GM19372 (cell line): ENCODE measurements at regions not wholly inside any gene's neighbourhood (a gene's known extent, or its start where the extent isn't known, plus 50 kb on each side); places are given as distances from the start of the nearest gene placed in this dataset.
"Not testable (repeated sequence)": the region's sequence is repeated elsewhere in the genome, so short reads cannot be mapped to it uniquely, and the experiment has no call there.

Experiments
- ATAC-seq: cut with Tn5 transposase; IDR thresholded peaks from one replicate; pipeline ENCODE4 v1.9.1; 2021; ENCODE audit warnings: mild to moderate bottlenecking, low read depth, moderate library complexity; ENCODE audit not compliant: unreplicated experiment

- ATAC-seq, result no peak
Measured at GRCh38 chr1:70745199-70745598, 302.4 kb downstream of the PTGER3 start.

- ATAC-seq, result not testable (repeated sequence)
Measured at GRCh38 chr1:70746062-70746461, 301.6 kb downstream of the PTGER3 start.

- ATAC-seq, result not testable (repeated sequence)
Measured at GRCh38 chr1:70747123-70747522, 300.5 kb downstream of the PTGER3 start.

GRCh38 chr1:70751676-70752287, 295.8 kb downstream of the PTGER3 start:
- not testable (repeated sequence) for ATAC-seq

GRCh38 chr1:70754701-70755100, 292.9 kb downstream of the PTGER3 start:
- ATAC-seq, result no peak

DNA sequence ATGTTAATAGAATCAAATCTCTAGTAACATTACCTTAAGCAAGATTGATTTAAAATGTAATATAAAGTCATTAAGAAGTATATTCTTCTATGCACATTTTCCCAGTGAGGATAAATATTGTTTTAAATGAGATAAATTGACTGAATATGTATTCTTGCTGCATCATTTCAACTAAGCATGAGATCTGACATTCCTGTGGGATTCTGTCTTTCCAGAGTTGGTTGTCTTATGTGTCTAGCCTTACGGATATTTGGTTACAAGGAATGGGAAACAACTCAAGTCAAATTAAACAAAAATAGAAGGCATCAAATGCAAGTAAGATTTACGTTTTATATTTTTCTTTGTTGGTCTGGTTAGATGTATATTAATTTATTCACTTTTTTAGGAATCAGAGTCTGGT, 287.5 kb downstream of the PTGER3 start:
- ATAC-seq, result no peak

DNA sequence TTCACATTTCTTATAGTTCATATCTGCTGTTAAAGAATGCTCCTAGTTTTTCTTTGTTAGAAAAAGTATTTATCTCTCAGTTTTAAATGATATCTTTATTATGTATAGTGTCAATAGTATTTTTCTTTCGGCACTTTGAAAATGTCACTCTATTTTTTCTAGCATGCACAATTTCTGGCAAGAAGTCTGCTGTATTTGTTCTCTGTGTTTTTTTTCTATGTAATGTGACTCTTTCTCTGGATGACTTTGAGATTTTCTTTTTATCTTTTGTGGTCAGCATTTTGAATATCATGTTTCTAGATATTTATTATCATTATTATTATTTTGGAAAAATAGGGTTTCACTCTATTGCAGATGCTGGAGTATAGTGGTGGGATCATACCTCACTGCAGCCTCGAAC, 285.2 kb downstream of the PTGER3 start:
- no peak for ATAC-seq

DNA sequence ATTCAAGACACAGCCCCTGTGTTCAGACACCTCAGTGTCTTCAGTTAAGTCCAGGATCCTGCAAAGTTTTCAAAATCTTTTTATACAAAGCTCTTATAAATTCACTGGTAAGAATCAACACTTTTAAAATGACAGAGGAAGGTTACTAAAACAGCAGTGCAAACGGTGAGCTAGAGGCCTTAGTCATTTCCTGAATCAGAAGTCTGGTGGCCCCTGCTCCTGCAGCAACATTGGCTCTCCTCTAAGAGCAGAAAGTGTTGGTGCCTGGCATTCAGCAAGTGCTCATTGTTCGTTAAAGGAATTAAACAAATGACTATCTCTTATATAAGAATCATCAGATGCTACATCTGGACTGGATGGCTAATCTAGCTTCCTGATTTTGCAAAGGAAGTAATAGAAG, 282.9 kb downstream of the PTGER3 start:
- ATAC-seq, result no peak

- ATAC-seq, result no peak
Measured at GRCh38 chr1:70767377-70767776, 280.2 kb downstream of the PTGER3 start.

GRCh38 chr1:70768216-70768615, 279.4 kb downstream of the PTGER3 start:
- ATAC-seq, result no peak

- no peak for ATAC-seq
Measured at GRCh38 chr1:70778056-70778762, 269.4 kb downstream of the PTGER3 start.

DNA sequence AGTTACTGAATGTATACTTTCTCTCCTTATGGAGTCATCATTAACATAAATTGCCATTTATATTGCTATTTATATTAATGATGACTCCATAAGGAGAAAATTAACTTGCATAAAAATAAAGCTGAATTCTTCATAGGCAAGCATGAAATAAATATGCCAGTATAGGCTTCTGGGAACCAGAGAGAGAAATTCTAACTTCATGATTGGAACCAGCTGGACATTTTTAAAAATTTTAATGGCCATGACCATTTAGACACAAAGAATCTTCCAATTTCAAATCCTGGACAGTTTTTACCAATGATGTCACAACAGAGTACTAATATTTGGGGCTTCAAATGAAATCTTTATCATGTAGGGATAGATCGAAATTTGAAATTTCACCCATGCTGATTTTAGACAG, 268.7 kb downstream of the PTGER3 start:
- no peak for ATAC-seq

GRCh38 chr1:70779571-70779970, 268.0 kb downstream of the PTGER3 start:
- ATAC-seq, result no peak

DNA sequence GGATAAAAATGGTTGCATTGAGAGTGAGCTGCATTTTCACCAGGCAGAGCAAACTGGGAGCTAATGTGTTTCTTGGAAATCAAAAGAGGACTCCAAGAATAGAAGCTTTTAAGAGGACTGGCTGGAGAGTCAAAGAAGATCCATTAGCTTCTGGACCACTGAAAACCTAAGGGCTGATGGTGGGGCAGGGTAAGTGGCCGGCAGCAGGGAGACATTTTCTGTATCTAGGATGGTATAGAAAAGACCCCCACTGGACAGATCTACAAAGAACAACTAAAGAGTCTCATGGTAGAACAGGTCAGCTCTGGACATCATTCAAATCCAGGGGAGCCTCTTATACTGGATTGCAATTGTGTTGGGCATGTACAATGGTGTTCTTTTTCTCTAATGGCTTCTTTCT, 262.3 kb downstream of the PTGER3 start:
- no peak for ATAC-seq

- no peak for ATAC-seq
Measured at GRCh38 chr1:70790232-70790923, 257.2 kb downstream of the PTGER3 start.

GRCh38 chr1:70795064-70795463, 252.6 kb downstream of the PTGER3 start:
- ATAC-seq, result not testable (repeated sequence)

GRCh38 chr1:70796298-70796697, 251.3 kb downstream of the PTGER3 start:
- not testable (repeated sequence) for ATAC-seq

GRCh38 chr1:70802625-70803024, 245.0 kb downstream of the PTGER3 start:
- not testable (repeated sequence) for ATAC-seq

GRCh38 chr1:70805641-70806040, 242.0 kb downstream of the PTGER3 start:
- no peak for ATAC-seq

GRCh38 chr1:70807088-70807664, 240.4 kb downstream of the PTGER3 start:
- no peak for ATAC-seq

DNA sequence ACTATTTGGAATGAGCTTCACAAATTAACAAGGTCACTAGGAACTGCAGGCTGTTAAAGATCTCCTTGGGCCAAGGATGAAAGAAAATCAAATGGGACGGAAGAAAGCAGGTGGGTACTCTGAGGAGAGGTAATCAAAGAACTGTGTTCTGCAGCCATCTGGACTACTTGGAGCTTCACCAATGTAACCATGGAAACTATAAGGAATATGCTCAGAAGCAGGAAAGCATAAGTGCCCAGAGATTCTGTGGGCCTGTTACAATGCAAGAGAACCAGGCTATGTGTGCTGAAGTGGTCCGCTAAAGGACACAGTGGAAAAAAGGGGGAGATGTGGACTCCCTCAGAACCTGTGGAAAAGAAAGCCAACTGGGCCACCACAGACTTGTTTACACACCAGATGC, 238.5 kb downstream of the PTGER3 start:
- no peak for ATAC-seq
